ENCODE measurements at regions not wholly inside any gene's neighbourhood (a gene's known extent, or its start where the extent isn't known, plus 50 kb on each side); places are given as distances from the start of the nearest gene placed in this dataset.
"Not testable (repeated sequence)": the region's sequence is repeated elsewhere in the genome, so short reads cannot be mapped to it uniquely, and the experiment has no call there.

GRCh38 chr10:81505777-81506176 is 369.2 kb upstream of the NRG3 start:
- TF ChIP-seq POLR2A (IDR thresholded peaks at IDR 0.05; ENCODE audit: extremely low read depth, insufficient read length); CTCF (IDR thresholded peaks at IDR 0.05; ENCODE audit: low read depth, low read length); MAX (IDR thresholded peaks at IDR 0.05; ENCODE audit: low read depth, low read length); MYC (IDR thresholded peaks at IDR 0.05; ENCODE audit: low read depth, low read length): not testable (repeated sequence)
